Skeletal muscle satellite cell (primary cell): ENCODE measurements at regions not wholly inside any gene's neighbourhood (a gene's known extent, or its start where the extent isn't known, plus 50 kb on each side); places are given as distances from the start of the nearest gene placed in this dataset.

Experiments used
- H3K27me3 ChIP-seq: 2 replicates; pipeline ENCODE4 v1.7.0; 2013; ENCODE audit warnings: low read length; ENCODE audit not compliant: control insufficient read depth, insufficient read depth
- H3K36me3 ChIP-seq: 2 replicates; pipeline ENCODE4 v1.7.0; 2013; ENCODE audit warnings: mild to moderate bottlenecking, control low read depth, low read length; ENCODE audit not compliant: insufficient read depth
- H3K4me1 ChIP-seq: 2 replicates; pipeline ENCODE4 v1.7.0; 2013; ENCODE audit warnings: low read length; ENCODE audit not compliant: control insufficient read depth, insufficient read depth
- H3K4me2 ChIP-seq: 2 replicates; pipeline ENCODE4 v1.7.0; 2013; ENCODE audit warnings: mild to moderate bottlenecking, low read length
- H3K4me3 ChIP-seq: 2 replicates; pipeline ENCODE4 v1.7.0; 2013; ENCODE audit warnings: low read length
- H3K9ac ChIP-seq: 2 replicates; pipeline ENCODE4 v1.7.0; 2013; ENCODE audit warnings: mild to moderate bottlenecking, low read depth, low read length, moderate library complexity
- H3K9me3 ChIP-seq: replicated peaks from 2 replicates; pipeline ENCODE4 v1.7.0; 2013; ENCODE audit warnings: mild to moderate bottlenecking, control low read depth, low read length

DNA sequence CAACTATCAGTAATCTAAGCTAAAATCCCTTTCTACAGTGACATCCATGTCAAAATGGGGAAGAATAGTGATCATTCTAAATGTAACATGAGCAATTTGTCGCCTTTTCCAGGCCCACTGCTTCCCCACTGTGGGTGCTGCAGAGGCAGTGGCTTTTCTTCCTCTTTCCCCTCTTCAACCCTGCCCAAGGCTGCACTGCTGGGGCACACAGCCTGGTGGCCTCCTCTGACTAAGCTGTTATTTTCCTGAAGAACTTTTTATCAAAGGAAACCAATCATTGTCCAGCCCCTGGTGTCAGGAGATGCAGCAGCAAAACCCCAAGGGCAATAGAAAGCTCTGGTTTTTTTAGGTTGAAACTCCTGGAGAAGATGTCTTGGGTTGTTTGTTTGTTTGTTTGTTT lies 117.6 kb upstream of the KLF7 start:
- H3K4me2 ChIP-seq = no peak overlapping the region
- no peaks in the 10 kb centered on the region for H3K36me3 ChIP-seq
- H3K27me3 ChIP-seq = no peaks in the 10 kb centered on the region
- no peaks in the 10 kb centered on the region for H3K9me3 ChIP-seq
- H3K9ac ChIP-seq = no peak overlapping the region
- H3K4me3 ChIP-seq = no peak overlapping the region
- H3K4me1 ChIP-seq = no peaks in the 10 kb centered on the region

GRCh38 chr2:207284556-207285472 lies 119.1 kb upstream of the KLF7 start:
- Histone ChIP-seq H3K4me3 (no peak overlapping the region), H3K36me3 (no peaks in the 10 kb centered on the region), H3K4me2 (no peak overlapping the region), H3K9ac (no peak overlapping the region), H3K27me3 (no peaks in the 10 kb centered on the region), H3K9me3 (no peaks in the 10 kb centered on the region), H3K4me1 (no peaks in the 10 kb centered on the region)

DNA sequence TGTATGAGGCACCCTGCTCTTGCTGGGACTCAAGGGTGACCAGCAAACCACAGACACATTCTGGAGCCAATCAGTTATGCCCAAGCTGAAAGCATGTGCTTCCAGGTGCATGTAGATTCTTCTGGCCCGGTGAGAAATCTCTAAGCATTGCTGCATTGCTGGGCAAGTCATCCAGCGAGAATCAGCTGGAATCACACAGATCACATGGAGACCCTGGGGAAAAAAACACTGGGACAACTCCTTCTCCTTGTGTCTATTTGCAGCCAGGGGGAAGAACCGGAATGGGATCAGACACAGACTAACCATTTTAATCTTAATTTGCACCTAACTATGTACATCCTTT lies 119.7 kb upstream of the KLF7 start:
- H3K4me1 ChIP-seq = no peaks in the 10 kb centered on the region
- H3K27me3 ChIP-seq = no peaks in the 10 kb centered on the region
- no peak overlapping the region for H3K9ac ChIP-seq
- no peak overlapping the region for H3K4me2 ChIP-seq
- no peaks in the 10 kb centered on the region for H3K9me3 ChIP-seq
- H3K4me3 ChIP-seq = no peak overlapping the region
- no peaks in the 10 kb centered on the region for H3K36me3 ChIP-seq

GRCh38 chr2:207286106-207286505 lies 120.4 kb upstream of the KLF7 start:
- Histone ChIP-seq H3K27me3 (no peaks in the 10 kb centered on the region), H3K4me3 (no peak overlapping the region), H3K4me1 (no peaks in the 10 kb centered on the region), H3K36me3 (no peaks in the 10 kb centered on the region), H3K4me2 (no peak overlapping the region), H3K9me3 (no peaks in the 10 kb centered on the region), H3K9ac (no peak overlapping the region)

DNA sequence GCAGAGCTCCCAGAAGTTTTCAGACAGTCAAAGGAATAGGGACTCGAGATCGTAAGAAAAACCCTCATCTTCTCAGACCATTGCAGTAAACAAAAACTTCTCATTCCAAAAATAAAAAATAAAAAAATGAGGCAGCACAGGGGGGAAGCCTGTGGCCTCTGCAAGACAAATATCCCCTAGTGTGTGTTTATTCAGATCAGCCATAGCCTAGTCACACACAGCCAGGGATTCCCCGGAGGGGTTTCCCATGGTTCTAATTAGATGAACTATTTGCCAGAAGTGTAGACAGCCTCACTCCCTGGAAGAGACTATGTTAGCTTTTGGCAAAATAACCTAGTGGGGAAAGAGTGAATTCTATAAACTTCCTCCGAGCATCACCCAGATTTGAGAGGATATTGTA lies 122.9 kb upstream of the KLF7 start:
- H3K4me3 ChIP-seq = no peak overlapping the region
- H3K9me3 ChIP-seq = no peaks in the 10 kb centered on the region
- H3K27me3 ChIP-seq = no peaks in the 10 kb centered on the region
- H3K36me3 ChIP-seq = no peaks in the 10 kb centered on the region
- H3K4me2 ChIP-seq = no peak overlapping the region
- H3K4me1 ChIP-seq = no peaks in the 10 kb centered on the region
- no peak overlapping the region for H3K9ac ChIP-seq

- Histone ChIP-seq H3K4me3 (no peak overlapping the region), H3K4me1 (no peaks in the 10 kb centered on the region), H3K4me2 (no peak overlapping the region), H3K9ac (no peak overlapping the region), H3K9me3 (no peaks in the 10 kb centered on the region), H3K36me3 (no peaks in the 10 kb centered on the region), H3K27me3 (no peaks in the 10 kb centered on the region)
Measured at GRCh38 chr2:207289295-207290018, 123.7 kb upstream of the KLF7 start.

DNA sequence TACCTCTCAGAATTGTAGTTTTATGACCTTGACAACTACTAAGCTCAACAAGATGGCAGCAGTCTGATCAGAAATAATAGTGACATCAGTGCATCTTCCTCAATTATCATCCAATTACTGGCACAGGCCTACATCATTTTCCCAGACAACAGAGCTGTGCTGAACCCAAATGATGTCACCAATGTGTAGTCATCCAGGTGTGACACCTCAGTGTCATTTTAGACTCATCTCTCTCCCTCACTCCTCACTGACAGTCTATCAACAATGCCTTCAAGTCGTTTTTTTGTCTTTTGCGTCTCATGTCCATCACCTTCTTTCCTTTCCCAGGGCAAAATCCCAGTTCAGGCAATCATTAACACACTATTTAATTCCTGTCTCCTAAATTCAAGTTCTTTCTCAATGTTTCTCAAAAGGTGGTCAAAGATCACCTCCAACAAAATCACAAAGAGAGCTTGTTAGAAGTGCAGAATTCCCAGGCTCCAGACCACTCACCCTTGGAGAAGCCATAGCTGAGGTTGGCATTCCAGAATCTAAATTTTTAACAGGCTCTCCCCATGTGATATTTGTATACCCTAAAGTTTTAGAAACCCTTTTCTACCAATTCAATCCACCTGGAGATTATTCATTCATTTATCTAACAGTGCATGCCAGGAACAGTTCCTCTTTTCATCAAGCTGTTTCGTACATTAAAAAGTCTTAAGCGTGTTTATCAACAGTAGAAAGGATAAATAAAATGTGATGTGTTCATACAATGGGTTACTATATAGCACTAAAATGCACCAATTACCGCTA lies 125.3 kb upstream of the KLF7 start:
- no peak overlapping the region for H3K4me2 ChIP-seq
- no peaks in the 10 kb centered on the region for H3K27me3 ChIP-seq
- H3K36me3 ChIP-seq = no peaks in the 10 kb centered on the region
- no peaks in the 10 kb centered on the region for H3K9me3 ChIP-seq
- H3K4me1 ChIP-seq = no peaks in the 10 kb centered on the region
- H3K4me3 ChIP-seq = no peak overlapping the region
- no peak overlapping the region for H3K9ac ChIP-seq

GRCh38 chr2:207291625-207292252 lies 126.0 kb upstream of the KLF7 start:
- no peak overlapping the region for H3K4me3 ChIP-seq
- H3K4me1 ChIP-seq = peaks cover 5% of the 10 kb centered on the region
- no peaks in the 10 kb centered on the region for H3K36me3 ChIP-seq
- H3K4me2 ChIP-seq = no peak overlapping the region
- H3K9ac ChIP-seq = no peak overlapping the region
- H3K27me3 ChIP-seq = no peaks in the 10 kb centered on the region
- H3K9me3 ChIP-seq = no peaks in the 10 kb centered on the region

DNA sequence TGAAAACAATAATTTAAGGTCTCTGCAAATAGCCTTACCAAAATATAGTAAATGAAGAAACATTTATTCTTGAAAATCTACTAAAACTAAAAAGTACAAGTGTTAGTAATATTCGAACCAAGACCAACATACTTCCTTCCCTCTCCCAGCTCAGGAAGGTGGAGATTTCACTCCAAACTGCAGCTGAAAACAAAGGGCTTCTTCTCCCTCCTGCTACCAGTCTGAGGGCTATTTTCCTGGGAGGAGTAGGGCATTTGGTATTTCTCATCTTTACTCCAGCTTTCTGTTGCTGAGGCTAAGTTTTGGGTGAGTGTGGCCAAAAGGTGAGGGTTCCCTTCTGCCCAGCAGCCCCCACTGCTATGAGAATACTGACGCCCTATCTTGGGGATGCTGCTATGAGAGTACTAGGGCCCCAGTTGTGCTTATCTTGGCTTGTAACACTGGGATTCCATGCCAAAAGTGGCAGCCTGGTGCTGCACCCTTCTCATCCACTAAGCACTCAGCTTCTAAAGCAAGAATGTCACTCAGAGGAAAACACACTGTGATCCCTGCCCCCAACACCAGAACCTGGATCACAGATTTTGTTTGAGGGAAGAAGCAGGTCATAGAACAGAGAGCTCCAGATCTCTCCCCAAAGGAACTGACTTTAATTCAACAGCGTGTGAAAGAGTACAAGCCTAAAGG lies 130.7 kb upstream of the KLF7 start:
- Histone ChIP-seq H3K4me2 (no peak overlapping the region), H3K9me3 (no peaks in the 10 kb centered on the region), H3K9ac (no peak overlapping the region), H3K27me3 (no peaks in the 10 kb centered on the region), H3K36me3 (no peaks in the 10 kb centered on the region), H3K4me1 (peaks cover 6% of the 10 kb centered on the region), H3K4me3 (no peak overlapping the region)

DNA sequence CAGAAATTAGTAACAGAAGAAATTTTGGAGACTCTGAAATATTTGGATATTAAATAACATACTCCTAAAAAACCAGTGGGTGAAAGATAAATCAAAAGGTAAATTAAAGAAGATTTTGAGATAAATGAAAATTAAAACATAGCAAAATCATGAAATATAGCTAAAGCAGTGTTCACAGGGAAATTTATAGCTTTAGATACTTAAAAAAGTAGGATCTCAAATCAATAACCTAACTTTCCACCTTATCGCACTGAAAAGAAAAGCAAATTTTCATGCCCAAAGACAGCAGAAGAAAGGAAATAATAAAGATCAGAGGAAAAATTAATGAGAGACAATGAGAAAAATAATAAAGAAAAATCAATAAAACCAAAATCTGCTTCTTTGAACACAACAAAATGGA lies 135.1 kb upstream of the KLF7 start:
- Histone ChIP-seq H3K4me3 (no peak overlapping the region), H3K9ac (no peak overlapping the region), H3K36me3 (no peaks in the 10 kb centered on the region), H3K9me3 (no peaks in the 10 kb centered on the region), H3K27me3 (no peaks in the 10 kb centered on the region), H3K4me1 (peaks cover 6% of the 10 kb centered on the region), H3K4me2 (no peak overlapping the region)

DNA sequence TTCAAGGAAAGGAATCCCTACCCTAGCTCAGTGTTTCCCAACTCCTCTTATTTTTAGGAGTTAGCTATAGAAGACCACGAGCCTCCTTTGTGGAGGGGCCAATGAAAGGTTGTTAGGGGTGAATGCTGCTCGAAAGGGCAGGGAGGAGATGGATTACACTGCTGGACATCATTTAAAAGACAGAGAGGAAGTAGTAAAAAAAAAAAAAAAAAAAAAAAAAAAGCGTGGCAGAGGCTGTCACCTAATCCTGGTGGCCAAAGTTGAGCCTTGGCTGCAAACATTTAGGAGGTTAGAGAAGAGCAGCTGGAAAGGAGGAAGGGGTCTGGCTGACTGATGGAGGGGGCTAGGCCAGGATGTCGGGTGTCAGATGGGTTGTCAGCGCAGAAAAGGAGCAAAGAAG lies 139.0 kb upstream of the KLF7 start:
- Histone ChIP-seq H3K36me3 (no peaks in the 10 kb centered on the region), H3K4me1 (no peaks in the 10 kb centered on the region), H3K4me3 (no peak overlapping the region), H3K4me2 (no peak overlapping the region), H3K9ac (no peak overlapping the region), H3K9me3 (no peaks in the 10 kb centered on the region), H3K27me3 (no peaks in the 10 kb centered on the region)
